ENCODE measurements at regions not wholly inside any gene's neighbourhood (a gene's known extent, or its start where the extent isn't known, plus 50 kb on each side); places are given as distances from the start of the nearest gene placed in this dataset.

- TF ChIP-seq POLR2A (IDR thresholded peaks at IDR 0.05) (no peak), POLR2AphosphoS5 (IDR thresholded peaks at IDR 0.05) (no peak)
Measured at GRCh38 chr15:29446480-29446879, 176.9 kb upstream of the NSMCE3 start.
